A673 (cell line): ENCODE measurements at regions not wholly inside any gene's neighbourhood (a gene's known extent, or its start where the extent isn't known, plus 50 kb on each side); places are given as distances from the start of the nearest gene placed in this dataset.

Experiments used
- BruUV-seq: library from RNA; stranded (reverse); fragments of 400-500 nt; replicated peaks from 2 replicates; lab custom pipeline; 2021; lab: Mats Ljungman, UMichigan
- CTCF ChIA-PET: fragments of 300-600 bp; sonication (Branson Sonifier 250); formaldehyde crosslinking; loops from one replicate; lab custom pipeline; 2022; ENCODE audit warnings: antibody characterized with exemption; lab: Charles Lee
- POLR2A ChIA-PET: fragments of 300-600 bp; sonication (Branson Sonifier 250); formaldehyde crosslinking; loops from one replicate; lab custom pipeline; 2022; ENCODE audit warnings: antibody characterized with exemption; ENCODE audit not compliant: low non-redundant PET; lab: Charles Lee
- DNase-seq: peaks from one replicate; pipeline ENCODE4 v3.0.0-alpha.2; 2015; ENCODE audit warnings: low spot score
- H3K27ac ChIP-seq: fragments of 200-600 bp; sonication (generic); 2 replicates; pipeline ENCODE4 v1.5.1; 2016; ENCODE audit warnings: mixed run types, low read depth, mild to moderate bottlenecking, mixed read lengths, antibody characterized with exemption, low read length; ENCODE audit not compliant: poor library complexity, severe bottlenecking
- H3K27me3 ChIP-seq: fragments of 200-600 bp; sonication (generic); replicated peaks from 2 replicates; pipeline ENCODE4 v1.6.1; 2017; ENCODE audit warnings: mixed run types, low read depth, mild to moderate bottlenecking, mixed read lengths, antibody characterized with exemption, low read length; ENCODE audit not compliant: insufficient read depth, poor library complexity
- H3K36me3 ChIP-seq: fragments of 200-600 bp; sonication (generic); 2 replicates; pipeline ENCODE4 v1.6.1; 2016; ENCODE audit warnings: mixed run types, mild to moderate bottlenecking, mixed read lengths, antibody characterized with exemption, low read length; ENCODE audit not compliant: insufficient read depth, poor library complexity, severe bottlenecking
- H3K4me1 ChIP-seq: fragments of 200-600 bp; sonication (generic); 2 replicates; pipeline ENCODE4 v1.6.1; 2017; ENCODE audit warnings: mixed run types, mild to moderate bottlenecking, mixed read lengths, antibody characterized with exemption, low read length; ENCODE audit not compliant: insufficient read depth, poor library complexity, severe bottlenecking
- H3K4me3 ChIP-seq: fragments of 200-600 bp; sonication (generic); 2 replicates; pipeline ENCODE4 v1.5.1; 2016; ENCODE audit warnings: low read depth, mixed run types, mild to moderate bottlenecking, mixed read lengths, low read length; ENCODE audit not compliant: poor library complexity, severe bottlenecking
- H3K9me3 ChIP-seq: fragments of 200-600 bp; sonication (generic); 2 replicates; pipeline ENCODE4 v1.6.1; 2016; ENCODE audit warnings: mixed run types, low read depth, mild to moderate bottlenecking, mixed read lengths, antibody characterized with exemption, low read length; ENCODE audit not compliant: poor library complexity, severe bottlenecking
- CTCF ChIP-seq: fragments of 300-800, 200-600 bp; sonication (generic); conservative IDR thresholded peaks from 2 replicates; pipeline ENCODE4 v1.5.1; 2017; ENCODE audit warnings: low read depth, mild to moderate bottlenecking, antibody characterized with exemption, low read length, moderate library complexity, mixed read lengths
- EZH2 ChIP-seq: fragments of 200-600 bp; sonication (generic); IDR thresholded peaks from 2 replicates; pipeline ENCODE4 v1.6.1; 2017; ENCODE audit warnings: borderline replicate concordance, low read depth, mild to moderate bottlenecking, mixed read lengths, antibody characterized with exemption, low read length; ENCODE audit not compliant: poor library complexity, severe bottlenecking
- intact Hi-C: fragments of 100-400 bp; cut with micrococcal nuclease; formaldehyde crosslinking; loops from one replicate; pipeline ENCODE4 v1.10.0; 2022; ENCODE audit not compliant: unreplicated experiment

GRCh38 chr6:11434565-11435326, 102.8 kb upstream of the TMEM170B start:
- Histone ChIP-seq H3K36me3 (no peaks in the 10 kb centered on the region), H3K9me3 (no peaks in the 10 kb centered on the region), H3K27ac (no peak overlapping the region), H3K4me1 (peaks cover 18% of the 10 kb centered on the region), H3K4me3 (no peak overlapping the region), H3K27me3 (no peaks in the 10 kb centered on the region)
- no TSS peak for BruUV-seq
- TF ChIP-seq EZH2 (no peak), CTCF (no peak)
- POLR2A ChIA-PET: no interaction called here
- CTCF ChIA-PET: no interaction called here
- intact Hi-C loops: no loop called here
- no peak for DNase-seq

- no peak for DNase-seq
- Histone ChIP-seq H3K27ac (no peak overlapping the region), H3K36me3 (no peaks in the 10 kb centered on the region), H3K4me1 (peaks cover 24% of the 10 kb centered on the region), H3K27me3 (no peaks in the 10 kb centered on the region), H3K9me3 (no peaks in the 10 kb centered on the region), H3K4me3 (no peak overlapping the region)
- POLR2A ChIA-PET: no interaction called here
- BruUV-seq: no TSS peak
- intact Hi-C loops: no loop called here
- TF ChIP-seq EZH2: no peak
- TF ChIP-seq CTCF: no peak
- CTCF ChIA-PET: no interaction called here
These were observed 103.7 kb upstream of the TMEM170B start for GRCh38 chr6:11433860-11434259.

GRCh38 chr6:11432713-11433450, 104.7 kb upstream of the TMEM170B start:
- H3K36me3 ChIP-seq: no peaks in the 10 kb centered on the region
- H3K27me3 ChIP-seq: no peaks in the 10 kb centered on the region
- ChIA-PET POLR2A (no interaction called here), CTCF (interaction anchor here (1.1 kb wide), 1 partner anchor 145 kb away, joined by 4 read pairs; no protein-coding TSS in a partner anchor)
- H3K4me1 ChIP-seq: peaks cover 24% of the 10 kb centered on the region
- DNase-seq: no peak
- no TSS peak for BruUV-seq
- no peak overlapping the region for H3K4me3 ChIP-seq
- TF ChIP-seq EZH2 (no peak), CTCF (no peak)
- intact Hi-C loops: no loop called here
- H3K9me3 ChIP-seq: no peaks in the 10 kb centered on the region
- no peak overlapping the region for H3K27ac ChIP-seq
